Embryonic facial prominence (tissue), 1 donor: ENCODE measurements at regions not wholly inside any gene's neighbourhood (a gene's known extent, or its start where the extent isn't known, plus 50 kb on each side); places are given as distances from the start of the nearest gene placed in this dataset.

ENCODE experiments used
- DNase-seq: peaks from one replicate; pipeline ENCODE4 v3.0.0-alpha.2; 2016; ENCODE audit errors: extremely low spot score

- DNase-seq: no peak
Observed at GRCh38 chr3:152054315-152054714, 180.9 kb downstream of the SUCNR1 start.

GRCh38 chr3:152056073-152056472, 182.6 kb downstream of the SUCNR1 start:
- DNase-seq: no peak

GRCh38 chr3:152056481-152056880, 183.0 kb downstream of the SUCNR1 start:
- no peak for DNase-seq

- no peak for DNase-seq
Observed at GRCh38 chr3:152056987-152057386, 183.5 kb downstream of the SUCNR1 start.

- no peak for DNase-seq
Observed at GRCh38 chr3:152058856-152059255, 185.4 kb downstream of the SUCNR1 start.

GRCh38 chr3:152060701-152061100, 187.3 kb downstream of the SUCNR1 start:
- DNase-seq: no peak

- no peak for DNase-seq
Observed at GRCh38 chr3:152061296-152061695, 187.9 kb downstream of the SUCNR1 start.

- no peak for DNase-seq
Observed at GRCh38 chr3:152069871-152070270, 196.4 kb downstream of the SUCNR1 start.

GRCh38 chr3:152071315-152071714, 197.4 kb upstream of the MBNL1 start:
- DNase-seq: no peak

- DNase-seq: no peak
Observed at GRCh38 chr3:152071924-152072323, 196.8 kb upstream of the MBNL1 start.

- DNase-seq: no peak
Observed at GRCh38 chr3:152073267-152073666, 195.5 kb upstream of the MBNL1 start.

GRCh38 chr3:152076148-152076547, 192.6 kb upstream of the MBNL1 start:
- DNase-seq: no peak

- no peak for DNase-seq
Observed at GRCh38 chr3:152079980-152080379, 188.7 kb upstream of the MBNL1 start.

- no peak for DNase-seq
Observed at GRCh38 chr3:152083135-152083534, 185.6 kb upstream of the MBNL1 start.

GRCh38 chr3:152084441-152085158, 184.1 kb upstream of the MBNL1 start:
- DNase-seq: no peak

GRCh38 chr3:152087153-152087552, 181.6 kb upstream of the MBNL1 start:
- DNase-seq: no peak

GRCh38 chr3:152089528-152089927, 179.2 kb upstream of the MBNL1 start:
- no peak for DNase-seq

GRCh38 chr3:152091725-152092124, 177.0 kb upstream of the MBNL1 start:
- DNase-seq: no peak

GRCh38 chr3:152093901-152094300, 174.8 kb upstream of the MBNL1 start:
- no peak for DNase-seq

GRCh38 chr3:152094406-152094805, 174.3 kb upstream of the MBNL1 start:
- DNase-seq: no peak

- no peak for DNase-seq
Observed at GRCh38 chr3:152095472-152095871, 173.3 kb upstream of the MBNL1 start.

GRCh38 chr3:152096280-152096906, 172.3 kb upstream of the MBNL1 start:
- DNase-seq: no peak

- DNase-seq: no peak
Observed at GRCh38 chr3:152097120-152097519, 171.6 kb upstream of the MBNL1 start.

GRCh38 chr3:152097770-152098169, 171.0 kb upstream of the MBNL1 start:
- no peak for DNase-seq
